MCF 10A (cell line): ENCODE measurements at regions not wholly inside any gene's neighbourhood (a gene's known extent, or its start where the extent isn't known, plus 50 kb on each side); places are given as distances from the start of the nearest gene placed in this dataset.

ENCODE experiments used
- BruUV-seq: library from RNA; stranded (reverse); fragments of 400-500 nt; replicated peaks from 2 replicates; lab custom pipeline; 2021; lab: Mats Ljungman, UMichigan
- CTCF ChIA-PET: fragments of 300-600 bp; sonication (Branson Sonifier 250); formaldehyde crosslinking; extraction: SDS; loops from one replicate; lab custom pipeline; 2021; ENCODE audit warnings: antibody characterized with exemption, inconsistent platforms; lab: Yijun Ruan, JAX
- POLR2A ChIA-PET: fragments of 300-600, 350-650 bp; sonication (Branson Sonifier 250); formaldehyde crosslinking; extraction: SDS; loops from one replicate; lab custom pipeline; 2020; ENCODE audit warnings: antibody characterized with exemption, inconsistent platforms; lab: Yijun Ruan, JAX
- DNase-seq: peaks from one replicate; pipeline ENCODE4 v3.0.0-alpha.2; 2018; ENCODE audit not compliant: unreplicated experiment
- H3K27ac Mint-ChIP-seq: one replicate; pipeline ENCODE4 v1.8.0; 2022; ENCODE audit warnings: mild to moderate bottlenecking, low read depth, mixed read lengths; ENCODE audit not compliant: unreplicated experiment
- H3K27me3 Mint-ChIP-seq: one replicate; pipeline ENCODE4 v1.8.0; 2022; ENCODE audit warnings: mixed read lengths; ENCODE audit not compliant: insufficient read depth, unreplicated experiment
- H3K36me3 Mint-ChIP-seq: one replicate; pipeline ENCODE4 v1.8.0; 2022; ENCODE audit warnings: mild to moderate bottlenecking, moderate library complexity, mixed read lengths; ENCODE audit not compliant: insufficient read depth, unreplicated experiment
- H3K4me1 Mint-ChIP-seq: one replicate; pipeline ENCODE4 v1.8.0; 2022; ENCODE audit warnings: mixed read lengths; ENCODE audit not compliant: insufficient read depth, unreplicated experiment
- H3K4me3 Mint-ChIP-seq: one replicate; pipeline ENCODE4 v1.8.0; 2022; ENCODE audit warnings: mild to moderate bottlenecking, moderate library complexity, mixed read lengths; ENCODE audit not compliant: unreplicated experiment
- H3K9me3 Mint-ChIP-seq: one replicate; pipeline ENCODE4 v1.8.0; 2022; ENCODE audit warnings: mixed read lengths; ENCODE audit not compliant: unreplicated experiment
- CTCF ChIP-seq: fragments of 200-600 bp; IDR thresholded peaks from one replicate; pipeline ENCODE4 v1.8.0; 2022; ENCODE audit warnings: antibody characterized with exemption, mild to moderate bottlenecking; ENCODE audit not compliant: unreplicated experiment
- intact Hi-C: fragments of 100-400 bp; cut with micrococcal nuclease; formaldehyde crosslinking; loops from 2 replicates; pipeline ENCODE4 v1.14.1; 2022

- no peak for TF ChIP-seq CTCF
- BruUV-seq: no TSS peak
- no peaks in the 10 kb centered on the region for H3K4me1 Mint-ChIP-seq
- H3K36me3 Mint-ChIP-seq: no peaks in the 10 kb centered on the region
- ChIA-PET POLR2A (no interaction called here), CTCF (no interaction called here)
- no peaks in the 10 kb centered on the region for H3K27me3 Mint-ChIP-seq
- DNase-seq: no peak
- H3K9me3 Mint-ChIP-seq: no peaks in the 10 kb centered on the region
- no peak overlapping the region for H3K27ac Mint-ChIP-seq
- no peak overlapping the region for H3K4me3 Mint-ChIP-seq
- intact Hi-C loops: no loop called here
Measured at GRCh38 chr4:18454349-18454748, 432.8 kb upstream of the LCORL start.

- Mint-ChIP-seq H3K27me3 (no peaks in the 10 kb centered on the region), H3K27ac (no peak overlapping the region), H3K4me1 (no peaks in the 10 kb centered on the region), H3K9me3 (peaks cover 25% of the 10 kb centered on the region), H3K36me3 (no peaks in the 10 kb centered on the region), H3K4me3 (no peak overlapping the region)
- BruUV-seq: no TSS peak
- intact Hi-C loops: no loop called here
- DNase-seq: no peak
- ChIA-PET CTCF (no interaction called here), POLR2A (no interaction called here)
- no peak for TF ChIP-seq CTCF
Measured at GRCh38 chr4:18445110-18445509, 423.6 kb upstream of the LCORL start.

- POLR2A ChIA-PET: no interaction called here
- H3K27ac Mint-ChIP-seq: no peak overlapping the region
- no peak overlapping the region for H3K4me3 Mint-ChIP-seq
- H3K27me3 Mint-ChIP-seq: no peaks in the 10 kb centered on the region
- intact Hi-C loops: no loop called here
- DNase-seq: no peak
- no peaks in the 10 kb centered on the region for H3K36me3 Mint-ChIP-seq
- BruUV-seq: no TSS peak
- H3K4me1 Mint-ChIP-seq: no peaks in the 10 kb centered on the region
- peaks cover 25% of the 10 kb centered on the region for H3K9me3 Mint-ChIP-seq
- TF ChIP-seq CTCF: no peak
- CTCF ChIA-PET: interaction anchor here (0.5 kb wide), 1 partner anchor 577 kb away, joined by 7 read pairs; no protein-coding TSS in a partner anchor
Measured at GRCh38 chr4:18444206-18444605, 422.7 kb upstream of the LCORL start.

- intact Hi-C loops: no loop called here
- Mint-ChIP-seq H3K9me3 (peaks cover 25% of the 10 kb centered on the region), H3K4me1 (no peaks in the 10 kb centered on the region), H3K36me3 (no peaks in the 10 kb centered on the region), H3K27me3 (no peaks in the 10 kb centered on the region), H3K4me3 (no peak overlapping the region), H3K27ac (no peak overlapping the region)
- no peak for TF ChIP-seq CTCF
- no TSS peak for BruUV-seq
- ChIA-PET CTCF (interaction anchor here (0.6 kb wide), 1 partner anchor 80 kb away, joined by 5 read pairs; no protein-coding TSS in a partner anchor), POLR2A (no interaction called here)
- DNase-seq: no peak
Measured at GRCh38 chr4:18442957-18443356, 421.4 kb upstream of the LCORL start.
